Spleen (tissue), 11 donors: ENCODE measurements at regions not wholly inside any gene's neighbourhood (a gene's known extent, or its start where the extent isn't known, plus 50 kb on each side); places are given as distances from the start of the nearest gene placed in this dataset.

Source experiments
- DNase-seq: peaks from one replicate; pipeline ENCODE4 v3.0.0-alpha.2; 2020
- H3K27ac ChIP-seq, 8 donors: fragments of 200-600 bp; sonication (generic) in 7 of 8; 1 replicate in 4 of 8; 2 replicates in 4 of 8; pipeline versions ENCODE4 v1.5.0 to v1.8.0; 2016 to 2021; ENCODE audit warnings: inconsistent platforms in 4 of 8, mild to moderate bottlenecking in 4 of 8, moderate library complexity in 1 of 8
- H3K27me3 ChIP-seq, 7 donors: fragments of 200-600 bp; sonication (generic) in 6 of 7; replicated peaks in 1 of 7; 1 replicate in 4 of 7; 2 replicates in 3 of 7; pipeline versions ENCODE4 v1.5.0 to v1.8.0; 2016 to 2021; ENCODE audit warnings: inconsistent platforms in 3 of 7, mild to moderate bottlenecking in 1 of 7
- H3K36me3 ChIP-seq, 6 donors: fragments of 200-600 bp; sonication (generic) in 5 of 6; 1 replicate in 4 of 6; 2 replicates in 2 of 6; pipeline versions ENCODE4 v1.5.0 to v1.8.0; 2016 to 2021; ENCODE audit warnings: inconsistent platforms in 2 of 6
- H3K4me1 ChIP-seq, 6 donors: fragments of 200-600 bp; sonication (generic) in 5 of 6; 1 replicate in 3 of 6; 2 replicates in 3 of 6; pipeline versions ENCODE4 v1.5.0 to v1.8.0; 2016 to 2021; ENCODE audit warnings: inconsistent platforms in 3 of 6
- H3K4me3 ChIP-seq, 8 donors: fragments of 200-600 bp; sonication (generic) in 7 of 8; 1 replicate in 4 of 8; 2 replicates in 4 of 8; pipeline versions ENCODE4 v1.5.0 to v1.8.0; 2016 to 2021; ENCODE audit warnings: inconsistent platforms in 4 of 8, mild to moderate bottlenecking in 4 of 8, moderate library complexity in 2 of 8
- H3K9me3 ChIP-seq, 8 donors: fragments of 200-600 bp; sonication (generic) in 7 of 8; 1 replicate in 4 of 8; 2 replicates in 4 of 8; pipeline versions ENCODE4 v1.5.0 to v1.8.0; 2016 to 2021; ENCODE audit warnings: inconsistent platforms in 4 of 8
- CTCF ChIP-seq, 11 experiments: fragments of 200-600 bp in 7 of 11; fragments of 450-650 bp in 4 of 11; sonication (generic) in 4 of 11; IDR thresholded peaks in 8 of 11; conservative IDR thresholded peaks in 3 of 11; 1 replicate in 7 of 11; 2 replicates in 4 of 11; pipeline versions ENCODE4 v1.4.0 to v1.8.0; 2016 to 2021; ENCODE audit warnings: antibody characterized with exemption in 11 of 11, inconsistent platforms in 4 of 11, mild to moderate bottlenecking in 1 of 11
- POLR2A ChIP-seq, 3 donors: fragments of 450-650 bp; IDR thresholded peaks; one replicate each; pipeline ENCODE4 v1.5.1; 2017; ENCODE audit warnings: antibody characterized with exemption in 3 of 3, mild to moderate bottlenecking in 1 of 3
- POLR2AphosphoS5 ChIP-seq, 3 donors: sonication (generic); formaldehyde crosslinking; IDR thresholded peaks; one replicate each; pipeline ENCODE4 v1.5.1; 2017; ENCODE audit warnings: antibody characterized with exemption in 3 of 3
- WGBS, 5 donors: extraction: QIAGEN DNeasy Blood & Tissue Kit in 3 of 5; methylation state at CpG; one replicate each; pipeline versions ENCODE4 v1.1.5 to v1.1.7; 2013 to 2018; 5-methylcytosine and 5-hydroxymethylcytosine counted together
- intact Hi-C: fragments of 100-400 bp; cut with DNase I; formaldehyde crosslinking; loops from one replicate; pipeline ENCODE4 v1.15.0; 2023; ENCODE audit warnings: low total_unique reads
- donor health status: healthy with polysubstance abuse.
- donor health status: DM: no; HTN: no; CAD: no; lungs with moderate emphysema.
- donor health status: DM: no; HTN: no; CAD: no.
- donor health status: Bipolar disorder and iron deficiency.
- donor health status: healthy.
- donor health status: DM: no; HTN: no; CAD: no.
- donor health status: DM: yes; HTN: yes; CAD: no.

- TF ChIP-seq POLR2A (IDR thresholded peaks at IDR 0.05) (no peak), POLR2AphosphoS5 (IDR thresholded peaks at IDR 0.05) (no peak), CTCF (IDR thresholded peaks at IDR 0.05 in 8 of 11, conservative IDR thresholded peaks at IDR 0.05 in 3 of 11) (no peak)
- intact Hi-C loops: no loop called here
- Histone ChIP-seq H3K27ac (no peak overlapping the region), H3K36me3 (no peaks in the 10 kb centered on the region), H3K4me3 (no peak overlapping the region), H3K27me3 (no peaks in the 10 kb centered on the region), H3K9me3 (no peaks in the 10 kb centered on the region), H3K4me1 (peaks cover 0 to 7% (median 0%) of the 10 kb centered on the region in 6 donors)
- no peak for DNase-seq
- 87 to 92% (median 90%) methylated on average over 10 of the region's 10 CpGs for WGBS, 5 donors
Measured at GRCh38 chr3:43206632-43207031, 79.7 kb upstream of the SNRK start.

GRCh38 chr3:43206105-43206504, 80.2 kb upstream of the SNRK start:
- H3K36me3 ChIP-seq: no peaks in the 10 kb centered on the region
- no peaks in the 10 kb centered on the region for H3K27me3 ChIP-seq
- intact Hi-C loops: no loop called here
- no peak overlapping the region for H3K27ac ChIP-seq
- H3K4me1 ChIP-seq: peaks cover 0 to 6% (median 0%) of the 10 kb centered on the region in 6 donors
- H3K4me3 ChIP-seq: no peak overlapping the region
- no peak for TF ChIP-seq POLR2A (IDR thresholded peaks at IDR 0.05)
- TF ChIP-seq POLR2AphosphoS5 (IDR thresholded peaks at IDR 0.05): no peak
- TF ChIP-seq CTCF (IDR thresholded peaks at IDR 0.05 in 8 of 11, conservative IDR thresholded peaks at IDR 0.05 in 3 of 11): no peak
- no peak for DNase-seq
- 69 to 84% (median 77%) methylated on average over 7 of the region's 7 CpGs for WGBS, 5 donors
- H3K9me3 ChIP-seq: no peaks in the 10 kb centered on the region

GRCh38 chr3:43203022-43203421, 83.3 kb upstream of the SNRK start:
- no peak overlapping the region for H3K27ac ChIP-seq
- TF ChIP-seq POLR2A (IDR thresholded peaks at IDR 0.05) (no peak), CTCF (IDR thresholded peaks at IDR 0.05 in 8 of 11, conservative IDR thresholded peaks at IDR 0.05 in 3 of 11) (no peak), POLR2AphosphoS5 (IDR thresholded peaks at IDR 0.05) (no peak)
- H3K36me3 ChIP-seq: no peaks in the 10 kb centered on the region
- peaks cover 0 to 5% (median 0%) of the 10 kb centered on the region in 7 donors for H3K27me3 ChIP-seq
- no peak overlapping the region for H3K4me3 ChIP-seq
- no peaks in the 10 kb centered on the region for H3K4me1 ChIP-seq
- no peak for DNase-seq
- intact Hi-C loops: no loop called here
- WGBS, 5 donors: 75 to 89% (median 85%) methylated on average over 3 of the region's 3 CpGs
- H3K9me3 ChIP-seq: peaks cover 0 to 12% (median 3%) of the 10 kb centered on the region in 8 donors

- no peak for DNase-seq
- Histone ChIP-seq H3K4me1 (no peaks in the 10 kb centered on the region), H3K9me3 (peaks cover 0 to 12% (median 3%) of the 10 kb centered on the region in 8 donors), H3K27ac (no peak overlapping the region), H3K36me3 (no peaks in the 10 kb centered on the region), H3K27me3 (peaks cover 0 to 5% (median 0%) of the 10 kb centered on the region in 7 donors), H3K4me3 (no peak overlapping the region)
- intact Hi-C loops: no loop called here
- 92 to 94% (median 93%) methylated on average over 1 of the region's 1 CpG for WGBS, 5 donors
- TF ChIP-seq POLR2A (IDR thresholded peaks at IDR 0.05) (no peak), CTCF (IDR thresholded peaks at IDR 0.05 in 8 of 11, conservative IDR thresholded peaks at IDR 0.05 in 3 of 11) (no peak)
Measured at GRCh38 chr3:43201581-43201980, 84.8 kb upstream of the SNRK start.
